ENCODE measurements at regions not wholly inside any gene's neighbourhood (a gene's known extent, or its start where the extent isn't known, plus 50 kb on each side); places are given as distances from the start of the nearest gene placed in this dataset.

DNA sequence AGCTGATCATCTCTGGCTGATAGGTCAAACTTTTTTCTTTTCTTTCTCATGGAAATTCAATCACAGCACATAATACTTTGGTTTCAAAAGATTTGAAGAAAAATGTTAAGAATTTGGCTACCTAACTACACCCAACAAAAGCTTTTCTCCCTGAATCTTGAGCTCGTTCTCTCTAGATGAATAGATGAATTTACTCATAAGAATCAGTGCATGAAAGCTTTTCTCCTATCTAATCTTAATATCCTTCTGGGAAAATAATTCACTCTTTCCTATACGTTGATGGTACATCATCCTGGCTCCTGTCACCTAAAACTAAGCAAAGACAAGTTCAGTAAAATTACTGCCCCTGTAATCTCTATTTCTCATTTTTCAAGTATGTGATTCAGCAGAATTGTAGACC, 1479.1 kb downstream of the DPP10 start:
- TF ChIP-seq, protein P1, sequence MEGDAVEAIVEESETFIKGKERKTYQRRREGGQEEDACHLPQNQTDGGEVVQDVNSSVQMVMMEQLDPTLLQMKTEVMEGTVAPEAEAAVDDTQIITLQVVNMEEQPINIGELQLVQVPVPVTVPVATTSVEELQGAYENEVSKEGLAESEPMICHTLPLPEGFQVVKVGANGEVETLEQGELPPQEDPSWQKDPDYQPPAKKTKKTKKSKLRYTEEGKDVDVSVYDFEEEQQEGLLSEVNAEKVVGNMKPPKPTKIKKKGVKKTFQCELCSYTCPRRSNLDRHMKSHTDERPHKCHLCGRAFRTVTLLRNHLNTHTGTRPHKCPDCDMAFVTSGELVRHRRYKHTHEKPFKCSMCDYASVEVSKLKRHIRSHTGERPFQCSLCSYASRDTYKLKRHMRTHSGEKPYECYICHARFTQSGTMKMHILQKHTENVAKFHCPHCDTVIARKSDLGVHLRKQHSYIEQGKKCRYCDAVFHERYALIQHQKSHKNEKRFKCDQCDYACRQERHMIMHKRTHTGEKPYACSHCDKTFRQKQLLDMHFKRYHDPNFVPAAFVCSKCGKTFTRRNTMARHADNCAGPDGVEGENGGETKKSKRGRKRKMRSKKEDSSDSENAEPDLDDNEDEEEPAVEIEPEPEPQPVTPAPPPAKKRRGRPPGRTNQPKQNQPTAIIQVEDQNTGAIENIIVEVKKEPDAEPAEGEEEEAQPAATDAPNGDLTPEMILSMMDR (IDR thresholded peaks at IDR 0.05) = no peak
- H3K36me3 Mint-ChIP-seq = peaks cover 16% of the 10 kb centered on the region
- intact Hi-C loops (cut with micrococcal nuclease) = no loop called here
- WGBS (ENCODE audit: insufficient coverage) = 67% methylated on average over 2 of the region's 2 CpGs
- no peak overlapping the region for H3K27ac Mint-ChIP-seq
- Histone ChIP-seq H3K27me3 (ENCODE audit: control insufficient read depth, insufficient read depth, low read length) (no peaks in the 10 kb centered on the region), H3K4me1 (ENCODE audit: control insufficient read depth, insufficient read depth, low read length) (no peaks in the 10 kb centered on the region), H3K9me3 (ENCODE audit: control insufficient read depth, insufficient read depth, low read length) (peaks cover 10% of the 10 kb centered on the region), H3K4me3 (ENCODE audit: low read length) (no peak overlapping the region), H3K27ac (ENCODE audit: low read length) (no peak overlapping the region), H3K36me3 (ENCODE audit: control insufficient read depth, insufficient read depth, low read length) (no peaks in the 10 kb centered on the region)
- no peaks in the 10 kb centered on the region for H3K4me1 Mint-ChIP-seq
- DNase-seq (no peak), ATAC-seq (no peak)
- H3K9me3 Mint-ChIP-seq = peaks cover 19 to 32% of the 10 kb centered on the region in 2 donors
- H3K4me3 Mint-ChIP-seq = no peak overlapping the region
- H3K27me3 Mint-ChIP-seq (ENCODE audit: low read depth in 2 of 2) = no peaks in the 10 kb centered on the region

DNA sequence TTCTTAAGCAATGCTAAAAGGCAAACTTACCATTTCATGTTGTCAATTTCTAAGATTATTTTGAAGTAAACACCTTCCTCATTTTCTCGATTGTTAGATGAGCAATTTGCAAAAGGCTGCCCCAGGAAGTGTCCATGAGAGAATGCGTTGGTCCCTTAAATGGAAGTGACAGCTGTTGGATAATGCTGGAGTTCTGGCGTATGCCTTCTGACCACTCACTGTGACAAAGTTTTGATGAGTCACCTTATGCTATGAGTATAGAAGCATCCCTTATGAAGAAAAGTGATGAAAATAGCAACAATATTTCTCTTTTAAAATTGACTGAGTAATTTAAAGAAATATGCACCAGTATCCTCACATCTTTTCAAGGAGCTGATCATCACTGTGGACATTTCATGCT, 1497.5 kb downstream of the DPP10 start:
- Mint-ChIP-seq H3K36me3 (peaks cover 11% of the 10 kb centered on the region), H3K4me1 (no peaks in the 10 kb centered on the region), H3K27ac (no peak overlapping the region), H3K27me3 (ENCODE audit: low read depth in 2 of 2) (no peaks in the 10 kb centered on the region), H3K4me3 (no peak overlapping the region), H3K9me3 (peaks cover 10 to 28% of the 10 kb centered on the region in 2 donors)
- no peak overlapping the region for H3K27ac ChIP-seq (ENCODE audit: low read length)
- DNase-seq (no peak), ATAC-seq (no peak)
- H3K27me3 ChIP-seq (ENCODE audit: control insufficient read depth, insufficient read depth, low read length) = no peaks in the 10 kb centered on the region
- 83% methylated on average over 3 of the region's 3 CpGs for WGBS (ENCODE audit: insufficient coverage)
- intact Hi-C loops (cut with micrococcal nuclease) = no loop called here
- no peaks in the 10 kb centered on the region for H3K4me1 ChIP-seq (ENCODE audit: control insufficient read depth, insufficient read depth, low read length)
- H3K36me3 ChIP-seq (ENCODE audit: control insufficient read depth, insufficient read depth, low read length) = no peaks in the 10 kb centered on the region
- peaks cover 7% of the 10 kb centered on the region for H3K9me3 ChIP-seq (ENCODE audit: control insufficient read depth, insufficient read depth, low read length)
- TF ChIP-seq, protein P1 (IDR thresholded peaks at IDR 0.05) = no peak
- H3K4me3 ChIP-seq (ENCODE audit: low read length) = no peak overlapping the region

DNA sequence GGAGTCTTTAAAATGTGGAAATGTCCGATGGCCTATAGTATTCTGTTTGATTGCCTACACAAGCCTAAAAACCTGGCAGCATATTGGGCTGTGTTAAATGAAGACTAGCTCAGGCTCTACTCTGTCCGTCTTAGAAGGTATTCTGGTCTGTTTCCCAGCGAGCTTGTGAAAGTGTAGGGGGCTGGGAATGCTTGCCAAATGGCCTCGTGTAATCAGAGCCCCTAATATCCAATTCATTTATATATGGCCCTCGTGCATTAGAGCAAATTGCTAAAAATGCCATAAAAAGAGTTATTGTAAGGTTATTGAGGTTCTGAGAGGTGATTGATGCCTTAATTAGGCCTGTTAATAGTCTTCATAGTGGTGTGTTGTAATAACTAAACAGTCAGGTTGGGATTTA, 1500.4 kb downstream of the DPP10 start:
- intact Hi-C loops (cut with micrococcal nuclease) = no loop called here
- no peak overlapping the region for H3K4me3 ChIP-seq (ENCODE audit: low read length)
- no peak overlapping the region for H3K27ac Mint-ChIP-seq
- no peak for DNase-seq
- no peaks in the 10 kb centered on the region for H3K4me1 Mint-ChIP-seq
- H3K9me3 ChIP-seq (ENCODE audit: control insufficient read depth, insufficient read depth, low read length) = peaks cover 5% of the 10 kb centered on the region
- WGBS (ENCODE audit: insufficient coverage) = 69% methylated on average over 3 of the region's 5 CpGs
- H3K9me3 Mint-ChIP-seq = peaks cover 14 to 26% of the 10 kb centered on the region in 2 donors
- peaks cover 11% of the 10 kb centered on the region for H3K36me3 Mint-ChIP-seq
- ATAC-seq = no peak
- no peaks in the 10 kb centered on the region for H3K4me1 ChIP-seq (ENCODE audit: control insufficient read depth, insufficient read depth, low read length)
- H3K27me3 Mint-ChIP-seq (ENCODE audit: low read depth in 2 of 2) = no peaks in the 10 kb centered on the region
- no peaks in the 10 kb centered on the region for H3K36me3 ChIP-seq (ENCODE audit: control insufficient read depth, insufficient read depth, low read length)
- H3K4me3 Mint-ChIP-seq = no peak overlapping the region
- no peaks in the 10 kb centered on the region for H3K27me3 ChIP-seq (ENCODE audit: control insufficient read depth, insufficient read depth, low read length)
- H3K27ac ChIP-seq (ENCODE audit: low read length) = no peak overlapping the region
- TF ChIP-seq, protein P1 (IDR thresholded peaks at IDR 0.05) = no peak

DNA sequence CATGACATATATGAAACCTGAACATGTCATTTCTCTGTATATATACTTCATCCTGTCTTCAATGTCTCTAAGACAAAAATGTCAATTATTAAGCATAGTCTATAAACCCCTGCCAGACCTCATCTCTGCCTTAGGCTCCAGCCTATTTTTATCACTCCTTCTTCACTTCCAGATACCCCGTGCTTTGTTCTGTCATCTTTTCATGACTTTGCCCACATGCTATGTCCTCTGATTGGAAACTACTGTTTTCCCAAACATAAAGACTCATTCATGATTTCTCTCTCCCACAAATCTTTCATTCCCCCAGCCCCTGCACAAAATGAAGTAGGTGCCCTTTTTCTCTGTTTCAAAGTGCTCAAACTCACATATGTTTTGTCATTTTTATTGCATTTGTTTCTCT, 1503.9 kb downstream of the DPP10 start:
- Histone ChIP-seq H3K27me3 (ENCODE audit: control insufficient read depth, insufficient read depth, low read length) (no peaks in the 10 kb centered on the region), H3K27ac (ENCODE audit: low read length) (no peak overlapping the region), H3K4me3 (ENCODE audit: low read length) (no peak overlapping the region), H3K36me3 (ENCODE audit: control insufficient read depth, insufficient read depth, low read length) (no peaks in the 10 kb centered on the region), H3K4me1 (ENCODE audit: control insufficient read depth, insufficient read depth, low read length) (no peaks in the 10 kb centered on the region), H3K9me3 (ENCODE audit: control insufficient read depth, insufficient read depth, low read length) (peaks cover 4% of the 10 kb centered on the region)
- Mint-ChIP-seq H3K9me3 (peaks cover 18 to 26% of the 10 kb centered on the region in 2 donors), H3K27ac (no peak overlapping the region), H3K36me3 (peaks cover 8% of the 10 kb centered on the region), H3K4me1 (no peaks in the 10 kb centered on the region), H3K4me3 (no peak overlapping the region), H3K27me3 (ENCODE audit: low read depth in 2 of 2) (no peaks in the 10 kb centered on the region)
- TF ChIP-seq, protein P1 (IDR thresholded peaks at IDR 0.05) = no peak
- 74% methylated on average over 1 of the region's 1 CpG for WGBS (ENCODE audit: insufficient coverage)
- ATAC-seq = no peak
- no peak for DNase-seq
- intact Hi-C loops (cut with micrococcal nuclease) = no loop called here

All from natural killer cell (primary cell).